Glomerular visceral epithelial cell (primary cell): ENCODE measurements at regions not wholly inside any gene's neighbourhood (a gene's known extent, or its start where the extent isn't known, plus 50 kb on each side); places are given as distances from the start of the nearest gene placed in this dataset.

Experiments used
- DNase-seq: peaks from one replicate; pipeline ENCODE4 v3.0.0-alpha.2; 2016; ENCODE audit errors: extremely low spot score

DNA sequence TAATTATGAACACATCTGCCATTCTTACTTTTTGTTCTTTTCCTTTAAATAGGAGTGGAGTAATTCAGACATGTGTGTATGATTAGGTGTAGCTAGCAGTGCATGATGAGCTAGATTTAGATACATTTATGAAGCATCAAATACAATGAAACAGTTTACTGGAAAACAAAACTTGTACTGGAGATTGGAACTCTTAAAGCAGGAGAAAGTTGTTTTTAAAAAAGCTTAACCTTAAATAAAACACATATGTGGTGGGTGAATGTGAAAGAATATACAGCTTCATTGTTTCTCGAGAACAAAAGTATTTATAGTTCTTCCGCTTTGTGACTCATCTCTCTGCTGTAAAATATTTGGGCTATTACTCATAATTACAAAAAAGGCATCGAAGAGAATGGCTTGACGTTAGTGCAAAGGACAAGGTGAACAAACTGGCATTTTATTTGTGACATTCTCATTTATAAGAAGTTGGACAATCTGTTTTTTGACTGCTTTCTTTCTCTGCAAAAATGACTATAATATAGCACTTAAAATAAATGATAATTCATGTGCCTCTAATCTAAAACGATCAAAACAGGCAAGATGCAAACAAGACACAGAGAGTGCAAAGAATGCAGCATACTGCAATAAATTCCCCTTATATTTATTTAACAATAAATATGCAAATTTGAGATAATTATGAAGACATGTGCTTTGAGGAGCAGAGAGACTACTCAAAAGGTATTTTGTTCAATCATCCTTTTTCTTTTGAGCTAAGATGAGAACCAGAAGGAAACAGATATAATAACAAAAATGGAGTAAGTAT, 478.8 kb downstream of the CETN3 start:
- DNase-seq, result peak; percentile 60

DNA sequence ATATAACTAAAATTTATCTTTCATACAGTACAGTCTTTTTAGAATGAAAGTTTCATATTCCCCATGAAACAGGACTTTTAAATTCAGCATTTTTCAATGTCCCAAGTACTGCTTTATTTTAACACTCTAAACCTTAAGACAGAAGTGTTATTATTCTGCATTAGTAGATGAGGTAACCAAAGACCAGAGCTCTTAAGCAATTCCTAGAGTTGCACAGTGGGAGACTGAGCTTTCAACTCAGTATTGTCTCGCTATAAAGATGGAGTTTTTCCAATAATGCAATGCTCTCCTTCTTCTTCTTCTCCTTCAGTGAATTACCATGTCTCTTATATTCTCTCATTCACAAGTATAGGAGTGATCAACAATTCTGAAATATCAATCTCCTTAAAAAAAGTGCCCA, 479.7 kb downstream of the CETN3 start:
- DNase-seq, result no peak

DNA sequence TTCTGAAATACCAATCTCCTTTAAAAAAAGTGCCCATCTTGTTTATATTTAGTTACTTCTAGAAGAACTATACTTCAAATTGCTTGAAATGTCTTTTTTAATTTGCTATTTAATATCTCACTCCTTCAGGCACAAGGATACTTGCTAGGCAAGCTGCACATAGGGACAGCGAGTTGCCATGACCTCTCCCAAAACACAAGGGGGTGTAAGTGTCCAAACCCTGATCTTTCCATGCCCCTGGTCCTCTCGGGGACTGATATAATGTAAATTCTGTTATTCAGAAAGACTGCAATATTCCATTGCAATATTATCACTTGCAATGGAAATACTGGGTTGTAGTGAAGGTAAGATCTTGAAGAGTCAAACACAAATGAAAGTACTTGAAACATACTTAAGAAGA, 480.4 kb downstream of the CETN3 start:
- DNase-seq, result no peak

DNA sequence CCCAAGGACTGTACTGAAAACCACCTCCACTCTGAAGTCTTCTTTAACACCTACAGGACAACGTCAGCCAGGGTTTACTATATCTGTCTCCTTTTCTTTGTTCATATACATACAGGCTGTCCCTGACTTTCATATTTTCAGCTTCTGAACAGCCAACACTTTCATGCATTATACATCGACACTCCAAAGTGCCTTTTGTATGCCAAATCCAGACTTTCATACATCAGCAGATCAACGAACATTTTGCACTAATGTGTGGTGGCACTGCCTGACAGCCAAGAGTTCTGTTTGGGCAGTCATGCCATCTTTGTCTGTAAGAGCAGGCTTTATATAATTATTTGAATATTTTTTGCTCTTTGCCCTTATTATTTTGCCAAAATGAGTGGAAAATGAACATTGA, 487.4 kb downstream of the CETN3 start:
- DNase-seq, result no peak

DNA sequence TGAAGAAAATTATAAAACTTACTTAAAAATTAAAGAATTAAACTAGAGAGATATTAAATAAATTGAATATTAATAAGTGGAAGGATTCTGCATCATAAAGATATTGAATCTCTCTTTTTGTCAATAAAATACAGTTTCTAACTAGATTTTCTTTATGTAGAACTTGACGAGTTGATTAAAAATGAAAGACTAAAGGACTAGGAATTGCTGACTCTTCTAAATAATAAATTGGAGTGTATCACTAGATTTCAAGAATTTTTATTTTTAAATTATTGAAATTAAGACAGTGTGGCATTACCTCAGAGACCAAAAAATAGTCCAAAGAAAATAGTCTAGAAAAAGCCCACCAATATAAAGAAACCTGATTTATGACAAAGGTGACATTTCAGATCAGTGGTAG, 492.4 kb downstream of the CETN3 start:
- DNase-seq, result no peak

DNA sequence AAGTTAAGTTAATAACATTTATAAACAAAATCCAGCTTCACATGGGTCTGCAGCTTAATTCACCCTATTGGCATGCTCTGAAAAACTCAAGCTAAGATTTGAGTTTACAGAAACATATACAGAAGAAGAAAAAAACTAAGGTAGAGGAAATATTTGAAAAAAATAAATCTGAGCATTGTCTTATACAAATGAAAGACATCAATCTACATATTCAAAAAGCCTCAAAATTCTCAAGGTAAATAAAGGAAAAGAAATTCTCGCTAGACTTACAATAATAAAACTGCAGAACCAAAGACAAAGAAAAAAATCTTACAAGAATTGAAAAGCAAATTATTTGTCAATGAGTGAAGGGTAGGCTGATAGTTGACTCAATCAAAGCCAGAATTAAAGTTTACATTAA, 493.4 kb downstream of the CETN3 start:
- DNase-seq, result no peak

DNA sequence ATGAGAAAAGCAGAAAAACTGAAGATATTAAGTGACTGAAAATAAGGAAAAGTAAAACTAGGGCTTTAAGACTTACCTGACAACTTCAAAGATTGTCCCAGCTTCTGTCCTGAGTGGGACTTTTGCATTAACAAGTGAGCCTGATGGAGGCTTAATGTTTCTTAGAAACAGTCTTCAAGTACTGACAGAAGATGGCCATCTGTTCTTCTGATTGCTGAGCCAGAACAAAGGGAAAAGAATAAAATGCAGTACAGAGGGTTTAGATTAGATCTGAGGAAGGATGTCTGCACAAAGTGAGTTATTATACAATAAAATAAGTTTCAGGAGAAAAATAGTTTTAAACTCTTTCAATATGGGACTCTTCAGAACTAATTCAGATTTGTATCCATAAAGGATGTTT, 500.7 kb downstream of the CETN3 start:
- no peak for DNase-seq

DNA sequence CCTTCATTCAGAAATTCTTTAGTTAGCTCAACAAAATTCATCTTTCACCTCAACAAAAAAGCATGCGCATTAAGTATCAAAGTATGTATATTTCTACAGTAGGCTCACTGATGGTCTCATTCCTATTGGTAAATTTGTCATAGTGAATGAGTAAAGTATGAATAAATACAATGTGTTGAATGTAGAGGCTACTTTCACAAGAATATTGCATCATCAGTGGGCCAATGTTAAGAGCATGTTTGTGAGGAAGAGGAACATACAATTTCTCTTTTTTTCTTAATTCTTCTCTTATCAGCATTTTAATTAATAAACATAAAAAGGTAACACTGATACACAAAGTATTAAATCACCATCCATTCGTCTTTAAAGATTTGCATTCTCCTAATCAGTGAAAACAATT, 505.1 kb downstream of the CETN3 start:
- DNase-seq, result no peak

DNA sequence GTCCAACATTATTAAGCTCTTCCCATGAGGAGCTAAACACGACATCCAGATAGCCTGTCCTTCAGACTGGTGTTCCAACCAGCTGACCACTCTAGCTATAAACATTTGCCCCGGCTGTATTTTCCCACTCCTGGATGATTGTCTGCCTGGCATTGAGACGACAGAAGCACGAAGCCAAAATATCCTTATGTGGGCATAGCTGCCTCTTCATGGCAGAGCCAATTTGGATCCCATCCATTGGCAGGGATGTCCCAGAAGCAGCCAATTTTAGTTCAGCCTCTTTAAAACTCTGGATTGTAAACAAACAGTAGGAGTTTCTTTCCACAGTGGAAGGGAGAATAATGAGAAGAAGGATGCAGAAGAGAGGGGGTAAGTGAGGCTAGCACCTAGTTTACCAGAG, 507.6 kb downstream of the CETN3 start:
- no peak for DNase-seq

DNA sequence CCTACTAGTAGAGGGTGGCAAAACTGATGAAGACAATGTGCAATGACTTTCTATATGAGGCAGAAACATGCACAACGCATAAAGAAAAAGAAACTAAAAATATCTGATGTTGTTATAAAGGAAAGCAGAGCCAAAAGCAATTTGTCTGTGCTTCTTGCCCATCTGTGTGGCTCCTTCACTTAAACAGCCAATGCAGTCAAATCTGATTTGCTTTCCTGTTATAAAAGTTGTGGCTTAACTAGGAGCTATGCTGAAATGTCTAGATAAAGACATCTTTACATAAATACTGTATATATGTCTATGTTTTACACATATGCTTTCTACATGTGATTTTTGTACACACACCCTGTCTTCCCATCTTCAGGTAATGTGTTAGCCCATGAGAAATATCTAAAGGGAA, 508.2 kb downstream of the CETN3 start:
- no peak for DNase-seq

DNA sequence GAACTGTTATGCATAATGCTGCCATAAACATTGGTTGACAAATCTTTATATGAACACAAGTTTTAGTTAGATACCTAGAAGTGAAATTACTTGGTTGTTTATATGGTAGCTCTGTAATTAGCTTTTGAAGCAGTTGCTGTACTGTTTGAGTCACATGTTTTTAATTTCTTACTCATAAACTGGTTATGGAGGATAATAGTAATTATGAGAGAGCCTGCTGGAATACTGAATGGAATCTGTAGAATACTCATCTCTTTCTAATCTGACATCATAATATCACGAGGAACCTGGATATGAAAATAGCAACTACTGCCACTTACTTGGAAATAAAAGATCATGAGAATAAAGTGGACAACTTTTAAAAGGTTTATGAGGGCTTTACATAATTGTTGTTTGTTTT, 509.2 kb downstream of the CETN3 start:
- DNase-seq, result no peak

DNA sequence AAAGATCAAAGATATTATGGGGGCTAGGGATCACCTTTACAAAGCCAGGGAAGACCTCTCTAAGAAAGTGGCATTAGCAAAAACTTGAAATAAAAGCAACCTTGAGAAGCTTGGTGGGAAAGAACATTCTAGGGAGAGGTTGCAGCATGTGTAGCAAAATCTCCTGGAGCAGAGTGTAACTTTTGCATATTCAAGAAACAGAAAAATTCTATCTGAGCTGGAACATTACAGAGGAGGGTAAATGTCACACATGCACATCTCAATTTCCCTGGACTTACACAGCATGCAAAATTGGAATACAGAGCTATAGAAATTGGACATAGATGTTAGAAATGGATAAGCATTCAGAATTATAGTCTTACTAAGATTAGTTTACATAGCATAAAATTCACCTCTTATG, 510.0 kb downstream of the CETN3 start:
- DNase-seq, result no peak

DNA sequence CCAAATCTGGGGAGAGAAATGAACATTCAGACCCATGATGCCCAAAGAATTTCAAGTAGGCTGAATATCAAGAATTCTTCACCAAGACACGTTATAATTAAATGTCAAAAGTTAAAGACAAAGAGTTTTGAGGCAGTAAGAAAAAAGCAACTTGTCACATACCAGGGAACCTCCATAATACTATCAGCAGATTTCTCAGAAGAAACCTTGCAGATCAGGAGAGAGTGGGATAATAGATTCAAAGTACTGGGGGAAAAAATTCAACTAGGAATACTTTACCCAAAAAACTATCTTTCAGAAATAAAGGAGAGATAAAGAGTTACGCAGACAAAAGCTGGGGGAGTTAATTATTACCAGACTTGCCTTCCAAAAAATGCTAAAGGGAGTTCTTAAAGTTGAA, 516.0 kb downstream of the CETN3 start:
- no peak for DNase-seq

DNA sequence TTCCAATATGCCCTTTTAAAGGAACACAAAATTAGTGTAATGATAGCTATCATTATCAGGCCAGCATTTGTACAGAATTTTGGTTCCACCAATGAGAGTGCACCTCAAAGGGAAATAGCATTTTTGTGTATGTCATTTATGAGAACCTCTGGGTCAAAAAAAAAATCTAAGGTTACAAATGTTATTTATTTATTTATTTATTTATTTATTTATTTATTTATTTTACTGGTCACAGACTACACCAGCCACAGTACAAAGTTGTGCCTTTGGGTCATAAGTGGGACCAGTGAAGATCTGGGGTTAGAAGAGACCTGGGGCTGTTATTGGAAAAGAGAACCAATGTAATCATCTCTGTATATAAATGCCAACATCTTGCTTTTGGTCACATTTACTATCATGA, 523.9 kb downstream of the CETN3 start:
- no peak for DNase-seq

DNA sequence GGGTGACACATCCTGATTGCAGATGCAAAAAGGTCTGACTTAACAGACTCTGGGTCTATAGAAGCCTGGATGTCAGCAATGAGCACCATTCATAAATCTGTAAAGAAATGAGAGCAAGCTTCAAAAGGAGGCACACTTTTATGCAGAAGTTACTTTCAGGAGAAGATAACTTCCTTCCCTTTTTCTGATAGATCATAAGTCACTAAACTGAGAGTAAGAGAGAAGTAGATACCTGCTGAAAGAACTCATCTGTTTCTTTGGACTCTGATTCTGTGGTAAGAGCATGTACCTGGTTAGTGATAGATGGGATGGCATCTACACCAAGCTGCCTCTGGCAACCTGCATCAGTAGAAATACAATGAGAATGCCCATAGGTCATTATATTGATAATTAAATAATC, 525.6 kb downstream of the CETN3 start:
- DNase-seq, result no peak

DNA sequence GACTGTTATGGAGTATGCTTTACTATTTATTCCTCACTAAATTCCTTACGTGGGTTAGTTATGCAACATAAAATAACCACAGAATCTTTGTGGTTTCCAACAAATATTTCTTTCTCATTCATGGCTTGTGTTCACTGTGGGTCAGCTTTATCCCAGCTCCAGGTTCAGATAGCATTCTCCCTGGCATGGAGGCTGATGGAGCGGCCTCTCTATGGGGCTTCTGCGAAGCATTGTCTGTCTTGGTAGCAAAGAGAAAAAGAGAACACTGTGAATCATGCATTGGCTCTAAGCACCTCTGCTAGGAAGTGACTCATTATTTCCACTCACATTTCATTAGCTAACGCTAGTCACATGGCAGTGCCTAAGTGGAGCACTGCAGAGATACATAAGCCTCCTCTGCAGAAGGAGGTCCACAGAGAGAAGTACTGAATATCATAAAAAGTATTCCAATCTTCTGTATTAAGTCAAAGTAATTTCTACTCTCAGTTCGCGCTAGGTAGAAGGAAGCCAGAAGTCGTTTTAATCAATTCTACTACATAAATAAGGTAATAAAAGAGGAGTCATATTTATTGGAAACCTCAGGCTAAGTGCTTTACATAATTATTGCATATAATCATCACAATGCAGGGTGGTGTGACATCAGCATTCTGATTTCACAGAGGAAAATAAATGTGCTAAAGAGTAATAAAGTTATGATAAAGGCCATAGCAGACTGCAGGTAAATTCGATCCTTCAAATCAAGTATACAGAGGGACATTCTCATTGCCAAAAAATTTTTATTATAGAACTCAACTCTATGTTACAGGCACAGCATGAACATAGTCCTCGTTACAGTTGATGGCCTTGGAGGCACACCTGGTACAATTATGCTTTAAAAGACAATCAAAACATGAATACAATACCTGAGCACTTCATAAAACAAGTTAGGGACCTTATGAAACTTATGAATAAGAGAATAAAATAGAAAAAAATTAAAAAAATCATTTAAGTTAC, 531.1 kb downstream of the CETN3 start:
- DNase-seq, result peak; percentile 87

DNA sequence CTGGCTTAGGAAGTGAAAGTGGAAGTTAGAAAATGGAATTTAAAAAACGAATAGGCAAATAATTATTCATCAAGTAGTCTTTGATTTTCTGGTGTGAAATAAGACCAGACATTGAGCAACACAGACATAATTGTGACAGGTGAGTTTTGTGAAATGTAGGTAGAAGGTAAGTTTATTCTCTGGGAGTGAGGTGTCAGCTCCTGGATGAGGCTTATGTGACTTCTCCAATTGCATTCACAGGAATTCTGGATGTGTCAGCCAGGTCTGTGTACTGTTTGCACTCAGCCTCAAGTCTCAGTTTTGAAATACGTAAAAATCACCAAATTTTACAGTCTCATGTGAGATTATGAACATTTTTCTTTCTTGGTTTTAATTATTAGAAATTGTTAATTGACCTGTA, 537.6 kb downstream of the CETN3 start:
- no peak for DNase-seq

DNA sequence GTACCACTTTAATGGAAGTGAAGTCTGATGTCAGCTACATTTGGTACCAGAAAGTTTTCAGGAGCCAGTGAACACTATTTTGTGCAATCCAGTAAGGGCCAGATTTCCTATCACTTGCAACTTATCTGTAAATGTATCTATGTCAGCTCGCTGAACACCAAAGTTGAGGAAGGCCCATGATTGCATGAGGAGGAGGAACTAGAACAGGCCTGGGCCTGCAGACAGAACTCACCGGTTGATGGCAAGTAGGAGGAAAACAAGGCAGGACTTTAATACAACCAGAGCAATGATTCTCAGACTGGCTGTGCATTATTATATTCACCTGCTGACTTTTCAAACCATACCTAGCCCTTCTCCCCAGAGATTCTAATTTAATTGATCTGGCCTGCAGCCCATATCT, 540.2 kb downstream of the CETN3 start:
- no peak for DNase-seq

DNA sequence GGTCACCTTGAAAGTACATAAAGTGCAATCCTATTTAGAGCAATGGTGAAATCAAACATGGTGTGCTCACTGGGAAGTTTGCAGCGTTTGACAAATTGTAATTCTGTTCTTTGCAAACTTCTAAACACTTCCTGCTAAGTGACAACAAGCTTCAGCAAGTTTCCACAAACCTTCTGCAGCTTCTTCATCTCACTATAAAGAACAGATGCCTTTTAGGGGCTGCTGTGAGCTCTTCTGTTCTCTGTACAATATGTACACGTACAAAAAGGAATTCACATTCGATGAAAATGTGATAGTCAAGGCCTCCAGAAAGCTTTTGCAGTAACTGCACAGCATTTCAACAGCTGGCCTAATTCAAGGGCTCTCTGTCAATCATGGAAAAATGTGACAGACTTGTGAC, 543.1 kb downstream of the CETN3 start:
- no peak for DNase-seq

DNA sequence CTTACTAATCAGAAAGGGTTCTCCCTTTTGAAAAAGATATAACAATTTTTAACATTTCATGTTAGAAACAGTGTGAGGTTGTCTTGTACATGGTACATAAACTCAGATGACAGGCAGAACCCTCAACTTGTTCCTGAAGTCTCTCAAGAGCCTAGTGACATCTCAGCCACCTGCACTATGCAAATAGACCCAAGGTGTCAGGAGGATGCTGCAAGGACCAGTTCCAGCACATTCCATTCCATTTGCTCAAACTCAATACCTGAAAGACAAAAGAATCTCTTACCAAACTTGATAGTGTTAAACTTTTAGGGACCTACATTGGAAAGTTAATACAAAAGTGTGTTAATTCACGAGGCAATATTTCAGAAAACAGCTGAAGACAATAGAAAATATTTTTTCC, 544.6 kb downstream of the CETN3 start:
- DNase-seq, result no peak

DNA sequence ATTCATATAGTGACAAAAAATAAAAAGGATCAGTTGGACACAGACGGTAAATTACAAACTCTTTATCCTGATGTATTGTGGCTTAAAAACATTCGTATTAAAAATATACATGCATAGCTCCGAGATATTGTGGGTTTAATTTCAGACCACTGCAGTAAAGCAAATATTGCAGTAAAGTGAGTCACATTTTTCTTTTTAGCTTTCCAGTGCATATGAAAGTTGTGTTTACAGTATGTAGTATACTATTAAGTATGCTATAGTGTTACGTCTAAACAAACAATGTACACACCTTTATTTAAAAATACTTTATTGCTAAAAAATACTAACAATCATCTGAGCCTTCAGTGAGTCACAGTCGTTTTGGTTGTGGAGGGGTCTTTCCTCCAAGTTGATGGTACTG, 551.8 kb downstream of the CETN3 start:
- DNase-seq, result no peak

DNA sequence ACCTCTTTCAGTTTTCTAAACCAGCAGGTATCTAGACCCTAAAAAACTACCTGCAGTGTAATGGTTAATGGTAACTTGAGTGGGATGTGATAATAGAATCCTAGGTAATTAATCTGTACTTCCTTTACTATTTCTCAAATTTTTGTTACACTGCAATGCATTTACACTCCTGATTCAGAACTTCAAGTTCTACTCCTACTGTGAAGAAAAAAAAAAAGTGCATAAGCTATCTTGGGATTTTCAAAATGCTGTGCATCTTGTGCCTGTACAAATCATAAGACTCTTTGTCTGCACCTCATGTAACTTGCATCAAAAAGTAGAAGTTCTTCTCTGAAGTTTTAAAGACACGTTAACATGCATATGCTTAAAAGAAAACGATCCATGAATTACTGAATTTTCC, 554.1 kb downstream of the CETN3 start:
- DNase-seq, result no peak

DNA sequence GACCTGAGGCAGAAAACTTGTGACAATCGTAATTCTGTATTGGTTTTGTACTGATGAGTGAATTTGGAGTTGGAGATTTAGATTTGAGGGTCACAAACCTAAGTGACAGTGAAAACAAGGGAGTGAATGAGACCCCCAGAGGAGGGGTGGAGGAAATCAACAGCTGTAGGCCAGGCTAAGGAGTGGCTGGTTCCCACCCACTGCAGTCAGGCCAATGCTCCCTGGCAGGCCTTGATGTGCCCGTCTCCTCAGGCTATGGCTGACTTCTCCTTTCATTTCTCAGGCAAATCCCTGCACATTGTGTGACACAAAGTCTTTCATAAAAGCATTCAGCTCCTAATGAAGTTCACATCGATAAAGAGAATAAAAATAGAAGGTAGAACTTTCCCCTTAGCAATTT, 557.6 kb downstream of the CETN3 start:
- DNase-seq, result no peak
